Mucosa of descending colon (tissue), 3 donors: ENCODE measurements at regions not wholly inside any gene's neighbourhood (a gene's known extent, or its start where the extent isn't known, plus 50 kb on each side); places are given as distances from the start of the nearest gene placed in this dataset.
"Not testable (repeated sequence)": the region's sequence is repeated elsewhere in the genome, so short reads cannot be mapped to it uniquely, and the experiment has no call there.

ENCODE experiments used
- ATAC-seq: fragments of 200-7000 bp; cut with Tn5 transposase; one replicate; pipeline ENCODE4 v1.9.1; 2020; ENCODE audit warnings: mild to moderate bottlenecking, moderate library complexity
- DNase-seq, 3 donors: peaks; one replicate each; pipeline ENCODE4 v3.0.0-alpha.2; 2020
- H3K36me3 ChIP-seq: fragments of 200-600 bp; one replicate; pipeline ENCODE4 v1.8.0; 2021; ENCODE audit warnings: low read depth, mild to moderate bottlenecking
- H3K4me1 ChIP-seq: fragments of 200-600 bp; one replicate; pipeline ENCODE4 v1.8.0; 2021; ENCODE audit warnings: low read depth, mild to moderate bottlenecking
- H3K4me3 ChIP-seq: fragments of 200-600 bp; one replicate; pipeline ENCODE4 v1.8.0; 2021; ENCODE audit warnings: mild to moderate bottlenecking
- H3K9me3 ChIP-seq: fragments of 200-600 bp; one replicate; pipeline ENCODE4 v1.8.0; 2021; ENCODE audit warnings: mild to moderate bottlenecking
- intact Hi-C, 2 donors: fragments of 100-400 bp; cut with DNase I in 1 of 2; cut with micrococcal nuclease in 1 of 2; formaldehyde crosslinking; loops; one replicate each; pipeline versions ENCODE4 v1.11.0 to v1.11.1; 2022; cut with DNase I, micrococcal nuclease
- TF ChIP-seq, protein P1 (sequence below): fragments of 200-600 bp; IDR thresholded peaks from one replicate; pipeline ENCODE4 v1.8.0; 2022; ENCODE audit warnings: antibody characterized with exemption, mild to moderate bottlenecking
- donor health status: DM: no; HTN: no; CAD: no; lungs with moderate emphysema.
- donor health status: DM: no; HTN: no; CAD: no.
- donor health status: DM: no; HTN: yes; CAD: no.

DNA sequence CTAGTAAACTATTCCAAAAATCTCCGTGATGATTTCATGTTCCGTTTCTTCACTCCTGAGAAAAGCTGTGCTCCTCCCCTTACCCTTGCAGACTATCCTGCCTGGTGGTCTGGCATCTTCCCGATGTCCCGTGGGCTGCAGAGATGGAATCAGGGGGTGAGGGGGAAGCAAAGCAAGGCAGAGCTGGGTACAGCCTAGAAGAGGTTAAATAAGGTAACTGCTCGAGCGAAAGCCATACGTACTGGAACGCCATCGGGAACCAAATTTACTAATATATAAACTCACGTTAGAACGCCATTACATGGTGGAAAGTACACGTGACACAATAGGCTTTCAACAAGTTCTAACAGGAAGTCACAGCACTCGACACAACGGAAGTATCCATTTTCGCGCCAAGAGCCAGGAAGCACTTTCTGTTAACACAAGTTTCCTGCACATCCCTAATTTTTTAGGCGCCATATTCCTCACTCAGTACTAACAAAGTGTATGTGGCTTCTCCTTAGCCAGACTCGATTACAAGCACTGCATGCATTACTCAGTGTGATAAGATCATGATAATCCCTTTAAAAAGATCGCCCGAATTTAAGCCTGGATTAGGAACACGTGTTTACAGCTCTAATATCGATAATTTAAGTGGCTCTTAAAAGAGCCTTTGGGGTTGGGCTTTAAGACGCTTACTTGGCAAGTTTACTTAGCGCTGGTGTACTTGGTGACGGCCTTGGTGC lies 101.6 kb upstream of the PRSS16 start:
- DNase-seq (peak; percentile 62 to 87 (median 71)), ATAC-seq (peak; percentile 74)
- Histone ChIP-seq H3K36me3 (no peaks in the 10 kb centered on the region), H3K4me1 (peaks cover 5% of the 10 kb centered on the region), H3K4me3 (peak overlapping the region; percentile 39), H3K9me3 (no peaks in the 10 kb centered on the region)
- TF ChIP-seq, protein P1, sequence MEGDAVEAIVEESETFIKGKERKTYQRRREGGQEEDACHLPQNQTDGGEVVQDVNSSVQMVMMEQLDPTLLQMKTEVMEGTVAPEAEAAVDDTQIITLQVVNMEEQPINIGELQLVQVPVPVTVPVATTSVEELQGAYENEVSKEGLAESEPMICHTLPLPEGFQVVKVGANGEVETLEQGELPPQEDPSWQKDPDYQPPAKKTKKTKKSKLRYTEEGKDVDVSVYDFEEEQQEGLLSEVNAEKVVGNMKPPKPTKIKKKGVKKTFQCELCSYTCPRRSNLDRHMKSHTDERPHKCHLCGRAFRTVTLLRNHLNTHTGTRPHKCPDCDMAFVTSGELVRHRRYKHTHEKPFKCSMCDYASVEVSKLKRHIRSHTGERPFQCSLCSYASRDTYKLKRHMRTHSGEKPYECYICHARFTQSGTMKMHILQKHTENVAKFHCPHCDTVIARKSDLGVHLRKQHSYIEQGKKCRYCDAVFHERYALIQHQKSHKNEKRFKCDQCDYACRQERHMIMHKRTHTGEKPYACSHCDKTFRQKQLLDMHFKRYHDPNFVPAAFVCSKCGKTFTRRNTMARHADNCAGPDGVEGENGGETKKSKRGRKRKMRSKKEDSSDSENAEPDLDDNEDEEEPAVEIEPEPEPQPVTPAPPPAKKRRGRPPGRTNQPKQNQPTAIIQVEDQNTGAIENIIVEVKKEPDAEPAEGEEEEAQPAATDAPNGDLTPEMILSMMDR, result no peak
- intact Hi-C loops, result no loop called here

DNA sequence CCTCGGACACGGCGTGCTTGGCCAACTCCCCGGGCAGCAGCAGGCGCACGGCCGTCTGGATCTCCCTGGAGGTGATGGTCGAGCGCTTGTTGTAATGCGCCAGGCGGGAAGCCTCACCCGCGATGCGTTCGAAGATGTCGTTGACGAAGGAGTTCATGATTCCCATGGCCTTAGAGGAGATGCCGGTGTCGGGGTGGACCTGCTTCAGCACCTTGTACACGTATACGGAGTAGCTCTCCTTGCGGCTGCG lies 101.1 kb upstream of the PRSS16 start:
- peak overlapping the region; percentile 39 for H3K4me3 ChIP-seq
- DNase-seq, H3K9me3 ChIP-seq, H3K36me3 ChIP-seq, intact Hi-C loops, H3K4me1 ChIP-seq: not testable (repeated sequence)
- peak; percentile 4 for ATAC-seq

DNA sequence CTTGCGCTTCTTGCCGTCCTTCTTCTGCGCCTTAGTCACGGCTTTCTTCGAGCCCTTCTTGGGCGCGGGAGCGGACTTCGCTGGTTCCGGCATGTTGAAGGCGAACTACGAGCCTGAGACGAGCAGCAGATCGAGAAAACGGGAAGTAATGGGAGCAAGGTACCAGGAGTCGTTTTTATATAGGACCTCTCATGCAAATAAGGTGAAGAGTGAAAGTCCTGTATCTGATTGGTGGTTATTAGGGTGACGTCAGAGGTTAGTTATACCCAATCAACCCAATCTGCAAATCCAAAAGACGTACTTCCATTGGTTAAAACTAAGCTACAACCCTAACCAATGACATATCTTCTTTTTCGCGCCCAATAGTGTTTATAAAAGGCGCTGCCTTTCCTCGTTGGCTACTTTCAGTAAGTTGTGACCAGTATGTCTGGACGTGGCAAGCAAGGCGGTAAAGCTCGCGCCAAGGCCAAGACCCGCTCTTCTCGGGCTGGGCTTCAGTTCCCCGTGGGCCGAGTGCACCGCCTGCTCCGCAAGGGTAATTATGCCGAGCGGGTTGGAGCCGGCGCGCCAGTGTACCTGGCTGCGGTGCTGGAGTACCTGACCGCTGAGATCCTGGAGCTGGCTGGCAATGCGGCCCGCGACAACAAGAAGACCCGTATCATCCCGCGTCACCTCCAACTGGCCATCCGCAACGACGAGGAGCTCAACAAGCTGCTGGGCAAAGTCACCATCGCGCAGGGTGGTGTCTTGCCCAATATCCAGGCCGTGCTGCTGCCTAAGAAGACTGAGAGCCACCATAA lies 100.6 kb upstream of the PRSS16 start:
- DNase-seq, result peak; percentile 84 to 90 (median 89)
- H3K4me3 ChIP-seq, result peak overlapping the region; percentile 39
- no peaks in the 10 kb centered on the region for H3K9me3 ChIP-seq
- peaks cover 5% of the 10 kb centered on the region for H3K4me1 ChIP-seq
- peak; percentile 93 for ATAC-seq
- intact Hi-C loops, result no loop called here
- TF ChIP-seq, protein P1, result no peak
- no peaks in the 10 kb centered on the region for H3K36me3 ChIP-seq

DNA sequence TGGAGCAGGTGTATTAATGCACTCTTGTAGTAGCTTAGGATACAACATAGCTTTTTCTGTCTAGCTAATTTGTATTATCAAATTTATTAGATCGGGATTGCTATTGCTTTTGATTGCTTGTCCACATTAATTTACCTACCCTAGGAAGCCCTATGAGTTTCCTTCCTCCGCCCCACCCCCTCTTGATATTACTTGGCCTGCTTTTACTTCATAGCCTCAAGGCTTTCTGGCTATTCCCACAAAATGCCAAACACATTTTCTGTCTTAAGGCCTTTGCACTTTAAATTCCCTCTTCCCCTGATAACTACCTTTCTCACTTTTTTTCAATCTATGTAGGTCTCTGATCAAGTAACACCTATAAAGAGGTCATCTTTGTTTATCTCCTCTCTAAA lies 99.1 kb upstream of the PRSS16 start:
- intact Hi-C loops, result no loop called here

DNA sequence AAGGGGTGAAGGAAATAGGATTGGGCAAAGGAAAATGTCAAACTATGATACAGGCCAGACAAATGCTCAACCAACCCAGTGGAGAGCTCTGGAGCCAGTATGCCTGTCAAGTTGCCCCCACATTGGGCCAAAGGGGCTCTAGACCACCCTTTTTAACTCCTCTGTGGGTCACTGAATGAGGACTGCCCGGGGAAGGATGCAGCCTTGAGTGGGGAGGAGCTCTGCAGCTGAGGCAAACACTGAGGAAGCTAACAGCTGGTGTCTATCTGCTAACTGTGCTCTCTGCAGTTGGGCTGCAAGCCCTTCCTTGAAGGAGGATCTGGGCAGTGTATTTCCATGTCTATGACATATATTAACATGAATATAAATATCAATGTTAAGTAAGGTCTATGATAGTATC lies 98.4 kb upstream of the PRSS16 start:
- TF ChIP-seq, protein P1, result no peak
- Histone ChIP-seq H3K36me3 (no peaks in the 10 kb centered on the region), H3K4me3 (no peak overlapping the region), H3K9me3 (no peaks in the 10 kb centered on the region), H3K4me1 (peaks cover 1% of the 10 kb centered on the region)
- intact Hi-C loops, result no loop called here
- ATAC-seq (no peak), DNase-seq (no peak)

More for the DNA sequence above, 99.1 kb upstream of the PRSS16 start:
- peaks cover 5% of the 10 kb centered on the region for H3K4me1 ChIP-seq
- ATAC-seq (no peak), DNase-seq (no peak)
- TF ChIP-seq, protein P1, result no peak
- no peak overlapping the region for H3K4me3 ChIP-seq
- no peaks in the 10 kb centered on the region for H3K9me3 ChIP-seq
- no peaks in the 10 kb centered on the region for H3K36me3 ChIP-seq

DNA sequence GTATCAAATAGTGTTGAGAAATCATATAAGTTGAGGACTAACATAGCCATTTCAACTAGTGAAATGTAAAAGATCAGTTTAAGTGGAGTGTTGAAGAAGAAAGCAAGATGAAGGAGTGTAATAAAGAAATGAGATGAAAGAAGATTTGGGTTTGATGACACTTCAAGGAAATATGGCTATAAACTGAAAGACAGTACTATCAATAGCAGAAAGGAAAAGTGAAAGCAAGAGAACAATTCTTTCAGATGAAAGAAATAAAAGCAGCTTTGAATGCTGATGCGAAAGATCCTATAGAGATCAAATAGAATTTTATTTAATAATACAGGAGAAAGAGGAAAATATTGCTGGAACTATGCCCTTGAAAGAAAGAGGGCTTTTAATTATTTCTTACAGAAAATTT lies 92.8 kb upstream of the PRSS16 start:
- Histone ChIP-seq H3K4me1 (no peaks in the 10 kb centered on the region), H3K4me3 (no peak overlapping the region), H3K9me3 (no peaks in the 10 kb centered on the region), H3K36me3 (no peaks in the 10 kb centered on the region)
- DNase-seq (no peak), ATAC-seq (no peak)
- TF ChIP-seq, protein P1, result no peak
- intact Hi-C loops, result no loop called here
